ENCODE measurements at regions not wholly inside any gene's neighbourhood (a gene's known extent, or its start where the extent isn't known, plus 50 kb on each side); places are given as distances from the start of the nearest gene placed in this dataset.
"Not testable (repeated sequence)": the region's sequence is repeated elsewhere in the genome, so short reads cannot be mapped to it uniquely, and the experiment has no call there.

GRCh38 chr16:75868636-75869632, 142.6 kb upstream of the CPHXL start:
- Histone ChIP-seq H3K27ac (ENCODE audit: low read depth, low read length) (no peak overlapping the region), H3K27me3 (ENCODE audit: control insufficient read depth, insufficient read depth, low read length) (peaks cover 8% of the 10 kb centered on the region), H3K36me3 (ENCODE audit: control insufficient read depth, insufficient read depth, low read length) (no peaks in the 10 kb centered on the region), H3K4me3 (ENCODE audit: low read depth, low read length) (no peak overlapping the region), H3K9ac (ENCODE audit: low read length) (no peak overlapping the region), H3K4me1 (ENCODE audit: control insufficient read depth, insufficient read depth, low read length) (no peaks in the 10 kb centered on the region), H3K9me3 (ENCODE audit: control insufficient read depth, insufficient read depth, low read depth, low read length) (no peaks in the 10 kb centered on the region)

GRCh38 chr16:75881280-75881679, 155.0 kb upstream of the CPHXL start:
- not testable (repeated sequence) for H3K27me3 ChIP-seq (ENCODE audit: control insufficient read depth, insufficient read depth, low read length); H3K36me3 ChIP-seq (ENCODE audit: control insufficient read depth, insufficient read depth, low read length); H3K4me1 ChIP-seq (ENCODE audit: control insufficient read depth, insufficient read depth, low read length); H3K27ac ChIP-seq (ENCODE audit: low read depth, low read length); H3K4me3 ChIP-seq (ENCODE audit: low read depth, low read length); H3K9me3 ChIP-seq (ENCODE audit: control insufficient read depth, insufficient read depth, low read depth, low read length); H3K9ac ChIP-seq (ENCODE audit: low read length)

- no peak overlapping the region for H3K9ac ChIP-seq (ENCODE audit: low read length)
- H3K9me3 ChIP-seq (ENCODE audit: control insufficient read depth, insufficient read depth, low read depth, low read length) = no peaks in the 10 kb centered on the region
Observed at GRCh38 chr16:75899163-75899562, 172.9 kb upstream of the CPHXL start.

GRCh38 chr16:75908331-75909117, 182.2 kb upstream of the CPHXL start:
- no peaks in the 10 kb centered on the region; the same call in 1 of the 2 replicates for H3K27me3 ChIP-seq (ENCODE audit: control insufficient read depth, insufficient read depth, low read length)
- H3K4me3 ChIP-seq (ENCODE audit: low read depth, low read length) = no peak overlapping the region
- no peaks in the 10 kb centered on the region for H3K36me3 ChIP-seq (ENCODE audit: control insufficient read depth, insufficient read depth, low read length)
- no peak overlapping the region for H3K9ac ChIP-seq (ENCODE audit: low read length)
- H3K4me1 ChIP-seq (ENCODE audit: control insufficient read depth, insufficient read depth, low read length) = 0 out of 2 replicates have a peak, but pooled peaks cover 7% of the 10 kb centered on the region
- no peaks in the 10 kb centered on the region for H3K9me3 ChIP-seq (ENCODE audit: control insufficient read depth, insufficient read depth, low read depth, low read length)
- no peak overlapping the region for H3K27ac ChIP-seq (ENCODE audit: low read depth, low read length)

More at GRCh38 chr16:75899163-75899562, 172.9 kb upstream of the CPHXL start:
- Histone ChIP-seq H3K27me3 (ENCODE audit: control insufficient read depth, insufficient read depth, low read length) (no peaks in the 10 kb centered on the region), H3K4me1 (ENCODE audit: control insufficient read depth, insufficient read depth, low read length) (no peaks in the 10 kb centered on the region), H3K36me3 (ENCODE audit: control insufficient read depth, insufficient read depth, low read length) (no peaks in the 10 kb centered on the region), H3K4me3 (ENCODE audit: low read depth, low read length) (no peak overlapping the region), H3K27ac (ENCODE audit: low read depth, low read length) (no peak overlapping the region)

- H3K9me3 ChIP-seq (ENCODE audit: control insufficient read depth, insufficient read depth, low read depth, low read length) = no peaks in the 10 kb centered on the region
- no peak overlapping the region for H3K4me3 ChIP-seq (ENCODE audit: low read depth, low read length)
- 0 out of 2 replicates have a peak, but pooled peaks cover 7% of the 10 kb centered on the region for H3K4me1 ChIP-seq (ENCODE audit: control insufficient read depth, insufficient read depth, low read length)
- H3K27ac ChIP-seq (ENCODE audit: low read depth, low read length) = no peak overlapping the region
- peaks cover under 1% of the 10 kb centered on the region; the same call in 1 of the 2 replicates for H3K27me3 ChIP-seq (ENCODE audit: control insufficient read depth, insufficient read depth, low read length)
- H3K36me3 ChIP-seq (ENCODE audit: control insufficient read depth, insufficient read depth, low read length) = no peaks in the 10 kb centered on the region
- H3K9ac ChIP-seq (ENCODE audit: low read length) = no peak overlapping the region
Observed at GRCh38 chr16:75909746-75910145, 183.5 kb upstream of the CPHXL start.

- Histone ChIP-seq H3K4me1 (ENCODE audit: control insufficient read depth, insufficient read depth, low read length) (0 out of 2 replicates have a peak, but pooled peaks cover 7% of the 10 kb centered on the region), H3K27ac (ENCODE audit: low read depth, low read length) (no peak overlapping the region), H3K36me3 (ENCODE audit: control insufficient read depth, insufficient read depth, low read length) (no peaks in the 10 kb centered on the region)
Observed at GRCh38 chr16:75911896-75912295, 185.6 kb upstream of the CPHXL start.

GRCh38 chr16:75913958-75914357, 187.7 kb upstream of the CPHXL start:
- H3K9ac ChIP-seq (ENCODE audit: low read length) = no peak overlapping the region
- H3K4me3 ChIP-seq (ENCODE audit: low read depth, low read length) = no peak overlapping the region
- H3K9me3 ChIP-seq (ENCODE audit: control insufficient read depth, insufficient read depth, low read depth, low read length) = no peaks in the 10 kb centered on the region
- H3K36me3 ChIP-seq (ENCODE audit: control insufficient read depth, insufficient read depth, low read length) = no peaks in the 10 kb centered on the region
- H3K4me1 ChIP-seq (ENCODE audit: control insufficient read depth, insufficient read depth, low read length) = 0 out of 2 replicates have a peak, but pooled peaks cover 4% of the 10 kb centered on the region
- H3K27me3 ChIP-seq (ENCODE audit: control insufficient read depth, insufficient read depth, low read length) = peaks cover 32% of the 10 kb centered on the region
- no peak overlapping the region for H3K27ac ChIP-seq (ENCODE audit: low read depth, low read length)

More at GRCh38 chr16:75911896-75912295, 185.6 kb upstream of the CPHXL start:
- Histone ChIP-seq H3K27me3 (ENCODE audit: control insufficient read depth, insufficient read depth, low read length) (peaks cover 19% of the 10 kb centered on the region), H3K4me3 (ENCODE audit: low read depth, low read length) (no peak overlapping the region), H3K9ac (ENCODE audit: low read length) (no peak overlapping the region), H3K9me3 (ENCODE audit: control insufficient read depth, insufficient read depth, low read depth, low read length) (no peaks in the 10 kb centered on the region)

- Histone ChIP-seq H3K9me3 (ENCODE audit: control insufficient read depth, insufficient read depth, low read depth, low read length) (no peaks in the 10 kb centered on the region), H3K9ac (ENCODE audit: low read length) (no peak overlapping the region), H3K27me3 (ENCODE audit: control insufficient read depth, insufficient read depth, low read length) (peaks cover 57% of the 10 kb centered on the region)
Observed at GRCh38 chr16:75916451-75916850, 190.2 kb upstream of the CPHXL start.

GRCh38 chr16:75918109-75918508, 191.8 kb upstream of the CPHXL start:
- Histone ChIP-seq H3K27ac (ENCODE audit: low read depth, low read length) (no peak overlapping the region), H3K4me1 (ENCODE audit: control insufficient read depth, insufficient read depth, low read length) (peaks cover 5% of the 10 kb centered on the region), H3K36me3 (ENCODE audit: control insufficient read depth, insufficient read depth, low read length) (no peaks in the 10 kb centered on the region), H3K4me3 (ENCODE audit: low read depth, low read length) (no peak overlapping the region), H3K9me3 (ENCODE audit: control insufficient read depth, insufficient read depth, low read depth, low read length) (no peaks in the 10 kb centered on the region), H3K9ac (ENCODE audit: low read length) (no peak overlapping the region), H3K27me3 (ENCODE audit: control insufficient read depth, insufficient read depth, low read length) (peaks cover 73% of the 10 kb centered on the region)

More at GRCh38 chr16:75916451-75916850, 190.2 kb upstream of the CPHXL start:
- no peaks in the 10 kb centered on the region for H3K36me3 ChIP-seq (ENCODE audit: control insufficient read depth, insufficient read depth, low read length)
- H3K4me3 ChIP-seq (ENCODE audit: low read depth, low read length) = no peak overlapping the region
- no peak overlapping the region for H3K27ac ChIP-seq (ENCODE audit: low read depth, low read length)
- H3K4me1 ChIP-seq (ENCODE audit: control insufficient read depth, insufficient read depth, low read length) = peaks cover 5% of the 10 kb centered on the region

- Histone ChIP-seq H3K27me3 (ENCODE audit: control insufficient read depth, insufficient read depth, low read length) (peaks cover 89% of the 10 kb centered on the region), H3K4me3 (ENCODE audit: low read depth, low read length) (no peak overlapping the region), H3K9me3 (ENCODE audit: control insufficient read depth, insufficient read depth, low read depth, low read length) (no peaks in the 10 kb centered on the region), H3K36me3 (ENCODE audit: control insufficient read depth, insufficient read depth, low read length) (no peaks in the 10 kb centered on the region), H3K4me1 (ENCODE audit: control insufficient read depth, insufficient read depth, low read length) (peaks cover 5% of the 10 kb centered on the region), H3K27ac (ENCODE audit: low read depth, low read length) (no peak overlapping the region), H3K9ac (ENCODE audit: low read length) (no peak overlapping the region)
Observed at GRCh38 chr16:75919664-75920063, 193.4 kb upstream of the CPHXL start.

Data from HUES6 (cell line).